Panc1 (cell line): ENCODE measurements at regions not wholly inside any gene's neighbourhood (a gene's known extent, or its start where the extent isn't known, plus 50 kb on each side); places are given as distances from the start of the nearest gene placed in this dataset.

Experiments
- ATAC-seq: fragments of 200-7000 bp; cut with Tn5 transposase; 2 replicates; pipeline ENCODE4 v1.9.1; 2020; ENCODE audit warnings: mild to moderate bottlenecking, moderate library complexity
- BruUV-seq: library from RNA; stranded (reverse); fragments of 400-500 nt; replicated peaks from 2 replicates; lab custom pipeline; 2021; lab: Mats Ljungman, UMichigan
- CTCF ChIA-PET: fragments of 300-600 bp; sonication (Branson Sonifier 250); formaldehyde crosslinking; loops from one replicate; lab custom pipeline; 2022; ENCODE audit warnings: antibody characterized with exemption; lab: Charles Lee
- POLR2A ChIA-PET: fragments of 300-600 bp; sonication (Branson Sonifier 250); formaldehyde crosslinking; loops from one replicate; lab custom pipeline; 2022; ENCODE audit warnings: antibody characterized with exemption; lab: Charles Lee
- DNase-seq: peaks from one replicate; pipeline ENCODE4 v3.0.0-alpha.2; 2010; ENCODE audit warnings: low read depth, low spot score
- H3K27ac ChIP-seq: 2 replicates; pipeline ENCODE4 v1.5.1; 2011; ENCODE audit warnings: mild to moderate bottlenecking, low read length, inconsistent platforms
- H3K27me3 ChIP-seq: fragments of 200-500 bp; sonication (Bioruptor generic); 2 replicates; pipeline ENCODE4 v1.6.0; 2014; ENCODE audit warnings: low read length, inconsistent platforms; ENCODE audit not compliant: control insufficient read depth, insufficient read depth
- H3K36me3 ChIP-seq: fragments of 200-500 bp; sonication (Bioruptor generic); 2 replicates; pipeline ENCODE4 v1.5.1; 2014; ENCODE audit warnings: inconsistent platforms, mild to moderate bottlenecking, low read length, moderate library complexity; ENCODE audit not compliant: control insufficient read depth, insufficient read depth
- H3K4me1 ChIP-seq: 2 replicates; pipeline ENCODE4 v1.5.1; 2011; ENCODE audit warnings: inconsistent platforms, mild to moderate bottlenecking, low read length, moderate library complexity; ENCODE audit not compliant: control insufficient read depth, insufficient read depth
- H3K4me3 ChIP-seq, 2 experiments: 2 replicates each; pipeline ENCODE4 v1.5.1; 2011 to 2012; ENCODE audit warnings: low read depth in 2 of 2, low read length in 2 of 2, mild to moderate bottlenecking in 2 of 2, inconsistent platforms in 1 of 2, moderate library complexity in 1 of 2
- H3K9me3 ChIP-seq: fragments of 200-500 bp; sonication (Bioruptor generic); 2 replicates; pipeline ENCODE4 v1.5.1; 2014; ENCODE audit warnings: low read depth, mild to moderate bottlenecking, inconsistent platforms, low read length, moderate library complexity; ENCODE audit not compliant: control insufficient read depth, insufficient read depth
- POLR2AphosphoS5 ChIP-seq: IDR thresholded peaks from 2 replicates; pipeline ENCODE4 v1.6.1; 2012; ENCODE audit warnings: mild to moderate bottlenecking, low read depth, low read length, moderate library complexity
- REST ChIP-seq, 2 experiments: IDR thresholded peaks; 2 replicates each; pipeline ENCODE4 v1.6.1; 2011 to 2012; ENCODE audit warnings: low read depth in 2 of 2, control low read depth in 1 of 2, low read length in 1 of 2, mild to moderate bottlenecking in 1 of 2, moderate library complexity in 1 of 2; ENCODE audit not compliant: insufficient read depth in 1 of 2
- SIN3A ChIP-seq: IDR thresholded peaks from 2 replicates; pipeline ENCODE4 v1.6.1; 2012; ENCODE audit warnings: low read depth, mild to moderate bottlenecking, low read length, moderate library complexity, borderline replicate concordance; ENCODE audit not compliant: insufficient read depth
- TCF7L2 ChIP-seq: IDR thresholded peaks from 2 replicates; pipeline ENCODE4 v1.6.1; 2011; ENCODE audit warnings: mild to moderate bottlenecking, low read depth, low read length, inconsistent platforms
- in situ Hi-C: cut with HindIII; loops from 2 replicates; pipeline ENCODE4 v1.10.0; 2016; ENCODE audit warnings: low sequenced_read_pairs, low pct_unique_long_range_greater_than_20kb
- intact Hi-C: fragments of 100-400 bp; cut with micrococcal nuclease; formaldehyde crosslinking; loops from one replicate; pipeline ENCODE4 v1.10.0; 2022; ENCODE audit not compliant: unreplicated experiment
- TF ChIP-seq, protein P1 (sequence below): fragments of 450-650 bp; IDR thresholded peaks from 2 replicates; pipeline ENCODE4 v1.5.1; 2017; ENCODE audit warnings: mild to moderate bottlenecking

- no TSS peak for BruUV-seq
- H3K4me3 ChIP-seq: no peak overlapping the region
- CTCF ChIA-PET: no interaction called here
Measured at GRCh38 chr4:10302096-10302495, 155.1 kb downstream of the ZNF518B start.

GRCh38 chr4:10299601-10300000 is 157.6 kb downstream of the ZNF518B start:
- DNase-seq (no peak), ATAC-seq (no peak)
- BruUV-seq: no TSS peak
- in situ Hi-C loops: no loop called here
- POLR2A ChIA-PET: no interaction called here
- Histone ChIP-seq H3K27me3 (no peaks in the 10 kb centered on the region; the same call in 1 of the 2 replicates), H3K4me1 (no peaks in the 10 kb centered on the region), H3K27ac (no peak overlapping the region), H3K4me3 (no peak overlapping the region), H3K36me3 (no peaks in the 10 kb centered on the region), H3K9me3 (no peaks in the 10 kb centered on the region)
- CTCF ChIA-PET: no interaction called here
- intact Hi-C loops: no loop called here
- TF ChIP-seq POLR2AphosphoS5 (no peak), SIN3A (no peak), TCF7L2 (no peak)

More at GRCh38 chr4:10302096-10302495, 155.1 kb downstream of the ZNF518B start:
- Histone ChIP-seq H3K36me3 (no peaks in the 10 kb centered on the region), H3K9me3 (no peaks in the 10 kb centered on the region), H3K4me1 (no peaks in the 10 kb centered on the region), H3K27ac (no peak overlapping the region), H3K27me3 (no peaks in the 10 kb centered on the region; the same call in none of the 2 replicates)
- TF ChIP-seq, protein P1, sequence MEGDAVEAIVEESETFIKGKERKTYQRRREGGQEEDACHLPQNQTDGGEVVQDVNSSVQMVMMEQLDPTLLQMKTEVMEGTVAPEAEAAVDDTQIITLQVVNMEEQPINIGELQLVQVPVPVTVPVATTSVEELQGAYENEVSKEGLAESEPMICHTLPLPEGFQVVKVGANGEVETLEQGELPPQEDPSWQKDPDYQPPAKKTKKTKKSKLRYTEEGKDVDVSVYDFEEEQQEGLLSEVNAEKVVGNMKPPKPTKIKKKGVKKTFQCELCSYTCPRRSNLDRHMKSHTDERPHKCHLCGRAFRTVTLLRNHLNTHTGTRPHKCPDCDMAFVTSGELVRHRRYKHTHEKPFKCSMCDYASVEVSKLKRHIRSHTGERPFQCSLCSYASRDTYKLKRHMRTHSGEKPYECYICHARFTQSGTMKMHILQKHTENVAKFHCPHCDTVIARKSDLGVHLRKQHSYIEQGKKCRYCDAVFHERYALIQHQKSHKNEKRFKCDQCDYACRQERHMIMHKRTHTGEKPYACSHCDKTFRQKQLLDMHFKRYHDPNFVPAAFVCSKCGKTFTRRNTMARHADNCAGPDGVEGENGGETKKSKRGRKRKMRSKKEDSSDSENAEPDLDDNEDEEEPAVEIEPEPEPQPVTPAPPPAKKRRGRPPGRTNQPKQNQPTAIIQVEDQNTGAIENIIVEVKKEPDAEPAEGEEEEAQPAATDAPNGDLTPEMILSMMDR: no peak
- TF ChIP-seq TCF7L2 (no peak), SIN3A (no peak), REST (IDR thresholded peaks at IDR 0.05; ENCODE audit: insufficient read depth in 1 of 2, low read depth in 2 of 2, low read length in 1 of 2) (no peak), POLR2AphosphoS5 (no peak)
- intact Hi-C loops (no loop called here), in situ Hi-C loops (no loop called here)
- ATAC-seq (no peak), DNase-seq (no peak)
- POLR2A ChIA-PET: no interaction called here

DNA sequence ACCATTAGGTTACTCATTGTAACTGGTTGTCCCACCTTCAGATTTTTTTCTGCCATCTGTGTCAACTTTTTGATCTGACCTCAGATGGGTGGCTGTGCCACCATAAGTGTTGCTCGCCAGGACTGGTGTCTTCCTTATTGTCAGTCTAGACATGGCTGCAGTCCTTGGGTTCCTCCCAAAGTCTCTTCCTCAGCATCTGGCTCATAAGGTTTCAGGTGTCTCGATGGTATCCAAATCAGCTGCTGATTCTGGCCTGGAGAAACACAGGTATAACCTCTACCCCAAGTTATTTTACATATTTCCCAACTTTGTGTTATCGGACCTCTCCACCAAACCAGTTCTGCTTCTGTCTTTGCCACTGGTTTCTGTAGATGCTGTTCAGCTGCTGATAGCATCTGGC is 158.5 kb downstream of the ZNF518B start:
- H3K9me3 ChIP-seq: no peaks in the 10 kb centered on the region
- intact Hi-C loops (no loop called here), in situ Hi-C loops (no loop called here)
- CTCF ChIA-PET: no interaction called here
- H3K27me3 ChIP-seq: no peaks in the 10 kb centered on the region; the same call in 1 of the 2 replicates
- H3K36me3 ChIP-seq: no peaks in the 10 kb centered on the region
- H3K27ac ChIP-seq: no peak overlapping the region
- ATAC-seq (no peak), DNase-seq (no peak)
- H3K4me1 ChIP-seq: no peaks in the 10 kb centered on the region
- TF ChIP-seq, protein P1: no peak
- TF ChIP-seq TCF7L2 (no peak), POLR2AphosphoS5 (no peak), REST (IDR thresholded peaks at IDR 0.05; ENCODE audit: insufficient read depth in 1 of 2, low read depth in 2 of 2, low read length in 1 of 2) (no peak), SIN3A (no peak)
- POLR2A ChIA-PET: no interaction called here
- H3K4me3 ChIP-seq: no peak overlapping the region
- BruUV-seq: no TSS peak
